HepG2 (cell line): ENCODE measurements at regions not wholly inside any gene's neighbourhood (a gene's known extent, or its start where the extent isn't known, plus 50 kb on each side); places are given as distances from the start of the nearest gene placed in this dataset.

Experiments used
- ATAC-seq: fragments of 200-7000 bp; cut with Tn5 transposase; 3 replicates; pipeline ENCODE4 v1.9.1; 2020; ENCODE audit warnings: mild to moderate bottlenecking, moderate library complexity
- BruUV-seq: library from RNA; stranded (reverse); fragments of 400-500 nt; replicated peaks from 2 replicates; lab custom pipeline; 2021; lab: Mats Ljungman, UMichigan
- CTCF ChIA-PET: fragments of 300-600 bp; formaldehyde crosslinking; extraction: SDS; loops from one replicate; lab custom pipeline; 2021; ENCODE audit warnings: low total read pairs, inconsistent platforms, low intra/inter-chr PET ratio; lab: Yijun Ruan, JAX
- POLR2A ChIA-PET: fragments of 350-600 bp; sonication (Branson Sonifier 250); formaldehyde crosslinking; loops from one replicate; lab custom pipeline; 2020; ENCODE audit warnings: antibody characterized with exemption, inconsistent platforms; lab: Yijun Ruan, JAX
- DNase-seq: peaks from one replicate; pipeline ENCODE4 v3.0.0-alpha.2; 2015; ENCODE audit warnings: low spot score
- FAIRE-seq: peaks from 3 replicates; lab custom pipeline; 2011; peaks lifted over from hg19 to GRCh38; lab: Jason Lieb, UNC
- H2AFZ ChIP-seq: one replicate; pipeline ENCODE4 v1.6.1; 2011; ENCODE audit warnings: low read length, inconsistent platforms
- H3K27ac ChIP-seq: fragments of 300-600 bp; 3 replicates; pipeline ENCODE4 v1.8.0; 2011; ENCODE audit warnings: mixed run types, mild to moderate bottlenecking, mixed read lengths, low read length, inconsistent platforms; ENCODE audit not compliant: insufficient read depth; ENCODE audit errors: extremely low read length
- H3K27me3 ChIP-seq, 2 experiments: fragments of 200-600 bp in 1 of 2; 2 replicates in 1 of 2; 3 replicates in 1 of 2; pipeline versions ENCODE4 v1.6.0 to v1.8.0; 2011; ENCODE audit warnings: low read length in 2 of 2, mild to moderate bottlenecking in 2 of 2, moderate library complexity in 2 of 2, inconsistent platforms in 1 of 2; ENCODE audit not compliant: insufficient read depth in 2 of 2, control insufficient read depth in 1 of 2
- H3K36me3 ChIP-seq, 2 experiments: fragments of 200-600 bp in 1 of 2; replicated peaks in 1 of 2; 2 replicates in 1 of 2; 3 replicates in 1 of 2; pipeline versions ENCODE4 v1.5.1 to v1.8.0; 2011; ENCODE audit warnings: low read length in 2 of 2, inconsistent platforms in 1 of 2; ENCODE audit not compliant: insufficient read depth in 2 of 2, control insufficient read depth in 1 of 2
- H3K4me1 ChIP-seq: 2 replicates; pipeline ENCODE4 v1.5.1; 2012; ENCODE audit warnings: low read length, inconsistent platforms; ENCODE audit not compliant: insufficient read depth
- H3K4me2 ChIP-seq: 2 replicates; pipeline ENCODE4 v1.6.0; 2011; ENCODE audit warnings: low read depth, low read length, inconsistent platforms
- H3K4me3 ChIP-seq, 3 experiments: fragments of 200-600 bp in 1 of 3; sonication (generic), shearing (Covaris generic) in 1 of 3; replicated peaks in 1 of 3; 2 replicates each; pipeline ENCODE4 v1.5.1; 2011 to 2016; ENCODE audit warnings: low read length in 3 of 3, inconsistent platforms in 2 of 3, low read depth in 2 of 3, mild to moderate bottlenecking in 2 of 3, control low read depth in 1 of 3, mixed read lengths in 1 of 3; ENCODE audit not compliant: insufficient read depth in 1 of 3
- H3K79me2 ChIP-seq: one replicate; pipeline ENCODE4 v1.6.1; 2011; ENCODE audit warnings: low read length, inconsistent platforms; ENCODE audit not compliant: insufficient read depth
- H3K9ac ChIP-seq: 2 replicates; pipeline ENCODE4 v1.6.0; 2011; ENCODE audit warnings: mild to moderate bottlenecking, low read depth, low read length, inconsistent platforms; ENCODE audit not compliant: insufficient read depth
- H3K9me3 ChIP-seq: 2 replicates; pipeline ENCODE4 v1.5.1; 2012; ENCODE audit warnings: mild to moderate bottlenecking, low read length
- H4K20me1 ChIP-seq: 2 replicates; pipeline ENCODE4 v1.6.0; 2011; ENCODE audit warnings: inconsistent platforms, mild to moderate bottlenecking, low read length, moderate library complexity; ENCODE audit not compliant: insufficient read depth
- AHR ChIP-seq: IDR thresholded peaks from 2 replicates; pipeline ENCODE4 v1.6.1; 2018; ENCODE audit warnings: missing genetic modification reagents, missing compliant biosample characterization
- ARID4A ChIP-seq: sonication (generic); formaldehyde crosslinking; IDR thresholded peaks from 2 replicates; pipeline ENCODE4 v1.5.0; 2020; ENCODE audit warnings: mild to moderate bottlenecking, missing genetic modification reagents, borderline replicate concordance
- ATF7-NPFF ChIP-seq: sonication (generic); formaldehyde crosslinking; IDR thresholded peaks from 2 replicates; pipeline ENCODE4 v1.8.1; 2023; ENCODE audit warnings: mild to moderate bottlenecking, low read depth, missing genetic modification reagents, moderate library complexity
- DR1 ChIP-seq: sonication (generic); formaldehyde crosslinking; IDR thresholded peaks from 2 replicates; pipeline ENCODE4 v1.8.0; 2021; ENCODE audit warnings: mild to moderate bottlenecking, missing genetic modification reagents, inconsistent platforms
- KDM5A ChIP-seq: fragments of 200-600 bp; sonication (generic); IDR thresholded peaks from 2 replicates; pipeline ENCODE4 v1.7.0; 2018; ENCODE audit warnings: antibody characterized with exemption, mild to moderate bottlenecking, low read length, borderline replicate concordance
- MIER2 ChIP-seq: IDR thresholded peaks from 2 replicates; pipeline ENCODE4 v1.6.1; 2016; ENCODE audit warnings: missing biosample characterization, missing genetic modification reagents
- MXI1 ChIP-seq: IDR thresholded peaks from 3 replicates; pipeline ENCODE4 v1.6.1; 2012; ENCODE audit warnings: low read depth, low read length, inconsistent platforms, borderline replicate concordance
- SALL1 ChIP-seq: sonication (generic); formaldehyde crosslinking; IDR thresholded peaks from 2 replicates; pipeline ENCODE4 v1.8.0; 2022; ENCODE audit warnings: mild to moderate bottlenecking, missing genetic modification reagents
- TFDP2 ChIP-seq: sonication (generic); formaldehyde crosslinking; IDR thresholded peaks from 2 replicates; pipeline ENCODE4 v1.4.0; 2020; ENCODE audit warnings: missing genetic modification reagents
- ZBTB43 ChIP-seq: sonication (generic); formaldehyde crosslinking; conservative IDR thresholded peaks from 2 replicates; pipeline ENCODE4 v1.4.0; 2020; ENCODE audit warnings: missing genetic modification reagents
- ZNF20 ChIP-seq: sonication (generic); formaldehyde crosslinking; IDR thresholded peaks from 2 replicates; pipeline ENCODE4 v1.4.0; 2020; ENCODE audit warnings: mild to moderate bottlenecking, moderate library complexity, missing genetic modification reagents
- ZNF33B ChIP-seq: sonication (generic); formaldehyde crosslinking; IDR thresholded peaks from 2 replicates; pipeline ENCODE4 v1.5.1; 2020; ENCODE audit warnings: mild to moderate bottlenecking, missing genetic modification reagents
- ZNF501 ChIP-seq: sonication (generic); formaldehyde crosslinking; IDR thresholded peaks from 2 replicates; pipeline ENCODE4 v1.5.1; 2020; ENCODE audit warnings: mild to moderate bottlenecking, moderate library complexity, missing genetic modification reagents
- ZNF607 ChIP-seq: sonication (generic); formaldehyde crosslinking; IDR thresholded peaks from 2 replicates; pipeline ENCODE4 v1.5.1; 2020; ENCODE audit warnings: missing genetic modification reagents, mild to moderate bottlenecking, borderline replicate concordance
- ZSCAN29 ChIP-seq: sonication (generic); formaldehyde crosslinking; conservative IDR thresholded peaks from 2 replicates; pipeline ENCODE4 v1.4.0; 2020; ENCODE audit warnings: mild to moderate bottlenecking, missing genetic modification reagents
- WGBS: methylation state at CpG from one replicate; pipeline ENCODE4 v1.1.6; 2017; ENCODE audit warnings: low lambda C conversion rate; 5-methylcytosine and 5-hydroxymethylcytosine counted together
- in situ Hi-C: cut with HindIII; loops from 2 replicates; pipeline ENCODE4 v1.10.0; 2017; ENCODE audit warnings: low pct_unique_long_range_greater_than_20kb; ENCODE audit not compliant: extremely low pct_ligation_motif_present
- intact Hi-C: fragments of 100-400 bp; cut with micrococcal nuclease; formaldehyde crosslinking; loops from one replicate; pipeline ENCODE4 v1.10.0; 2022; ENCODE audit not compliant: unreplicated experiment

- Histone ChIP-seq H3K27me3 (peaks cover 0 to 2% of the 10 kb centered on the region in 2 experiments; a peak in 1 of 5 replicates), H3K36me3 (no peaks in the 10 kb centered on the region), H2AFZ (no peak overlapping the region), H3K4me3 (no peak overlapping the region), H4K20me1 (no peaks in the 10 kb centered on the region), H3K27ac (no peak overlapping the region), H3K4me1 (no peaks in the 10 kb centered on the region), H3K9ac (no peak overlapping the region), H3K79me2 (no peaks in the 10 kb centered on the region), H3K9me3 (no peaks in the 10 kb centered on the region), H3K4me2 (no peak overlapping the region)
- no peak for FAIRE-seq
- no TSS peak for BruUV-seq
- no peak for ATAC-seq
- 6% methylated on average over 2 of the region's 4 CpGs for WGBS
- in situ Hi-C loops = no loop called here
- CTCF ChIA-PET = no interaction called here
- intact Hi-C loops = no loop called here
- TF ChIP-seq ARID4A (CRISPR knock-in tag) = no peak
- no peak for TF ChIP-seq MIER2 (CRISPR knock-in tag)
- no peak for TF ChIP-seq ZSCAN29 (CRISPR knock-in tag)
- no peak for TF ChIP-seq KDM5A
- TF ChIP-seq ATF7-NPFF (CRISPR knock-in tag) = no peak
- TF ChIP-seq ZNF501 (CRISPR knock-in tag) = no peak
- no peak for TF ChIP-seq ZNF33B (CRISPR knock-in tag)
- TF ChIP-seq TFDP2 (CRISPR knock-in tag) = no peak
- no peak for TF ChIP-seq AHR
- TF ChIP-seq MXI1 = no peak
- no peak for TF ChIP-seq SALL1 (CRISPR knock-in tag)
- TF ChIP-seq DR1 (CRISPR knock-in tag) = no peak
- TF ChIP-seq ZNF607 (CRISPR knock-in tag) = no peak
- no peak for TF ChIP-seq ZBTB43 (CRISPR knock-in tag)
- TF ChIP-seq ZNF20 (CRISPR knock-in tag) = no peak
- POLR2A ChIA-PET = no interaction called here
- no peak for DNase-seq
Measured at GRCh38 chr7:10802011-10802410, 171.7 kb upstream of the PHF14 start.
